OCI-LY3 (cell line): ENCODE measurements at regions not wholly inside any gene's neighbourhood (a gene's known extent, or its start where the extent isn't known, plus 50 kb on each side); places are given as distances from the start of the nearest gene placed in this dataset.
"Not testable (repeated sequence)": the region's sequence is repeated elsewhere in the genome, so short reads cannot be mapped to it uniquely, and the experiment has no call there.

Experiments used
- H2AFZ ChIP-seq: fragments of 200-600, 300-600 bp; shearing (Covaris generic); 2 replicates; pipeline ENCODE4 v1.6.0; 2014; ENCODE audit warnings: antibody characterized with exemption, low read depth, low read length
- H3K27ac ChIP-seq: fragments of 200-600, 300-600 bp; sonication (generic); 2 replicates; pipeline ENCODE4 v1.5.1; 2014; ENCODE audit warnings: mild to moderate bottlenecking, low read length, moderate library complexity, mixed read lengths
- H3K27me3 ChIP-seq: fragments of 200-600, 300-600 bp; sonication (generic); 2 replicates; pipeline ENCODE4 v1.6.1; 2014; ENCODE audit warnings: low read depth, low read length, mixed read lengths
- H3K36me3 ChIP-seq: fragments of 200-600, 300-600 bp; sonication (generic); replicated peaks from 2 replicates; pipeline ENCODE3; 2014; ENCODE audit warnings: low read depth, low read length, mixed read lengths
- H3K4me1 ChIP-seq: fragments of 300-600, 200-600 bp; sonication (generic); 2 replicates; pipeline ENCODE4 v1.6.1; 2014; ENCODE audit warnings: low read length, mixed read lengths
- H3K4me2 ChIP-seq: fragments of 200-600, 300-600 bp; sonication (generic); 2 replicates; pipeline ENCODE4 v1.6.1; 2014; ENCODE audit warnings: low read length, mixed read lengths
- H3K4me3 ChIP-seq: fragments of 300-600, 200-600 bp; sonication (generic); 2 replicates; pipeline ENCODE4 v1.5.1; 2014; ENCODE audit warnings: antibody characterized with exemption, mild to moderate bottlenecking, low read length, moderate library complexity
- H3K79me2 ChIP-seq: fragments of 300-600, 200-600 bp; shearing (Covaris generic); 2 replicates; pipeline ENCODE4 v1.6.1; 2014; ENCODE audit warnings: mild to moderate bottlenecking, low read length, mixed read lengths
- H3K9ac ChIP-seq: fragments of 300-600, 200-600 bp; shearing (Covaris generic); 2 replicates; pipeline ENCODE4 v1.6.0; 2014; ENCODE audit warnings: mild to moderate bottlenecking, low read length, moderate library complexity
- H3K9me3 ChIP-seq: fragments of 200-600, 300-600 bp; shearing (Covaris generic); 2 replicates; pipeline ENCODE4 v1.6.1; 2014; ENCODE audit warnings: low read length, mixed read lengths; ENCODE audit not compliant: insufficient read depth
- H4K20me1 ChIP-seq: fragments of 200-600, 300-600 bp; sonication (generic); 2 replicates; pipeline ENCODE4 v1.6.1; 2016; ENCODE audit warnings: low read length, mixed read lengths; ENCODE audit not compliant: insufficient read depth
- CTCF ChIP-seq: fragments of 200-600, 300-600 bp; sonication (generic); IDR thresholded peaks from 2 replicates; pipeline ENCODE4 v1.5.1; 2014; ENCODE audit warnings: antibody characterized with exemption, low read length, low read depth
- EZH2phosphoT487 ChIP-seq: fragments of 200-600 bp; shearing (Covaris generic); IDR thresholded peaks from 2 replicates; pipeline ENCODE4 v1.6.1; 2018; ENCODE audit warnings: antibody characterized with exemption, mixed run types, low read depth

- Histone ChIP-seq H3K4me3 (no peak overlapping the region), H2AFZ (no peak overlapping the region), H3K36me3 (no peaks in the 10 kb centered on the region), H3K79me2 (no peaks in the 10 kb centered on the region), H3K4me1 (no peaks in the 10 kb centered on the region), H3K27me3 (no peaks in the 10 kb centered on the region), H3K27ac (no peak overlapping the region), H4K20me1 (no peaks in the 10 kb centered on the region), H3K4me2 (no peak overlapping the region), H3K9me3 (no peaks in the 10 kb centered on the region), H3K9ac (no peak overlapping the region)
- TF ChIP-seq CTCF (no peak), EZH2phosphoT487 (no peak)
Measured at GRCh38 chr3:163362151-163362550, 1716.1 kb downstream of the SI start.

GRCh38 chr3:163361357-163361878 lies 1716.9 kb downstream of the SI start:
- H4K20me1 ChIP-seq, H3K4me2 ChIP-seq, H3K36me3 ChIP-seq, H2AFZ ChIP-seq, H3K27ac ChIP-seq, H3K27me3 ChIP-seq, H3K4me3 ChIP-seq, H3K9me3 ChIP-seq, H3K4me1 ChIP-seq, H3K9ac ChIP-seq, H3K79me2 ChIP-seq: not testable (repeated sequence)

GRCh38 chr3:163347944-163348343 lies 1730.4 kb downstream of the SI start:
- no peaks in the 10 kb centered on the region for H3K79me2 ChIP-seq
- no peak overlapping the region for H3K9ac ChIP-seq
- no peak overlapping the region for H3K4me2 ChIP-seq
- TF ChIP-seq CTCF (no peak), EZH2phosphoT487 (no peak)
- H3K36me3 ChIP-seq = no peaks in the 10 kb centered on the region
- H3K27ac ChIP-seq = no peak overlapping the region
- H2AFZ ChIP-seq = no peak overlapping the region
- H3K4me1 ChIP-seq = no peaks in the 10 kb centered on the region
- H3K4me3 ChIP-seq = no peak overlapping the region
- H4K20me1 ChIP-seq = no peaks in the 10 kb centered on the region
- H3K9me3 ChIP-seq = no peaks in the 10 kb centered on the region
- no peaks in the 10 kb centered on the region for H3K27me3 ChIP-seq

- Histone ChIP-seq H3K4me2 (no peak overlapping the region), H3K27me3 (no peaks in the 10 kb centered on the region), H3K9ac (no peak overlapping the region), H2AFZ (no peak overlapping the region), H3K4me1 (no peaks in the 10 kb centered on the region), H4K20me1 (no peaks in the 10 kb centered on the region), H3K9me3 (peaks cover 7% of the 10 kb centered on the region), H3K27ac (no peak overlapping the region), H3K4me3 (no peak overlapping the region), H3K36me3 (peaks cover 3% of the 10 kb centered on the region), H3K79me2 (no peaks in the 10 kb centered on the region)
- TF ChIP-seq CTCF (no peak), EZH2phosphoT487 (no peak)
Measured at GRCh38 chr3:163335429-163335828, 1742.9 kb downstream of the SI start.

- Histone ChIP-seq H3K79me2 (no peaks in the 10 kb centered on the region), H3K27ac (no peak overlapping the region), H4K20me1 (no peaks in the 10 kb centered on the region), H3K4me1 (no peaks in the 10 kb centered on the region), H3K4me3 (no peak overlapping the region), H3K4me2 (no peak overlapping the region), H3K36me3 (no peaks in the 10 kb centered on the region), H3K9me3 (no peaks in the 10 kb centered on the region), H3K27me3 (no peaks in the 10 kb centered on the region), H3K9ac (no peak overlapping the region), H2AFZ (no peak overlapping the region)
- no peak for TF ChIP-seq EZH2phosphoT487
- TF ChIP-seq CTCF = no peak
Measured at GRCh38 chr3:163328680-163329079, 1749.6 kb downstream of the SI start.
